Glomerular visceral epithelial cell (primary cell): ENCODE measurements at regions not wholly inside any gene's neighbourhood (a gene's known extent, or its start where the extent isn't known, plus 50 kb on each side); places are given as distances from the start of the nearest gene placed in this dataset.

ENCODE experiments used
- DNase-seq: peaks from one replicate; pipeline ENCODE4 v3.0.0-alpha.2; 2016; ENCODE audit errors: extremely low spot score

DNA sequence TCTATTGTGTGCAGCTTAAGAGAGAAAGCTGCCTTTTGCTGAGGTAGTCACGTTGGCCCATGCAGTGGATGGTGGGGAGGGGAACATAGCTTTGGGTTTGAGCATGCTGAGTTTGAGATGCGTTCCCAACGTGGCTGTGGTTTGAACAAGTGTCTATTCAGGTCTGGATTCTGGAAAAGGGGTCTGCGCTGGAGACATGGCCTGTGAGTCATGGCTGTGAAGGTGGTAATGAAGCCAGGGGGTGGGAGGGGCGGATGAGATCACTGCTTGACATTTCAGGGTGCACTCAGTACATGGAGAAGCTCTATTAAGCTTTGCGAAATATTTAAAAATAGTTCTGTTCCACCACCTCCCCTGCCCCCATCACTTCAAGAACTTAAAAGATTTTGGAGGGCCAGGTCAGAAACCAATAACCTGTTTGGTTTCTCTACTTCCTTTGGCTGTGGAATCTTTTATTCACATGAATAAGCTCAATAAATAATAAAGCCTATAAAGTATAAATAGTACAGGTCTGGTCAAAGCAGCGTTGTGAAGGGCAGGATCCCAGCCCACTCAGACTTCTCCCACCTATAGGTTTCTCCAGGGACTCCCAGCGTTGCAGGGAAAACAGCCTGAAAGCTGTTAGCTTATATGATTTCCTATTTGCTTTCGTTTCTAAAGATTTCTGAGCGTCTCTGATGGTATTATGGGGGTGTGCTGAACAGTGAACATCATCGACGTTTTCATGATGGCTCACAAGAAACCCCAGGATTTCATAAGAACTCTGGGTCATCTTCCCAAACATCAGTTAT lies 189.9 kb downstream of the NSG2 start:
- no peak for DNase-seq

DNA sequence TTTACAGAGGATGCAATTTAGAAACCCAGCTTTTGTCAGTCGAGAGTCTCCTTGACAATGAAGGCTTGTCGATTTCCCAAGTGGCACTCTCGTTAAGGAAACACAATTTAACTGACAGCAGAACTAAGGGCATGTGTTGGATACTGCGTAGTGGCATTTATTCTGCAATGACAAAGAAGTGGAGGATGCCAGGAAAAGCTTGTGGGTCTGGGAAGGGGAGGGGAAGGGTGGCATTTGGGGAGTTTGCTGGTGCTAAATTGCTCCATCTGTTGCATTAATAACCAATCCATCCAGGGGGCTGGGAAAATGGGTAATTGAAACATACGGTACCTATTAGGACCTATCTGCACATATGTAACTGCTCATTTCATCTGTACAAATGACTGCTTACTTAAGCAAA lies 190.6 kb downstream of the NSG2 start:
- DNase-seq: no peak

GRCh38 chr5:174239718-174240117 lies 194.2 kb downstream of the NSG2 start:
- DNase-seq: no peak

- DNase-seq: no peak
These were observed 197.1 kb downstream of the NSG2 start for GRCh38 chr5:174242573-174242972.

- no peak for DNase-seq
These were observed 198.4 kb downstream of the NSG2 start for GRCh38 chr5:174243904-174244303.

GRCh38 chr5:174245516-174246075 lies 200.1 kb downstream of the NSG2 start:
- DNase-seq: no peak

- DNase-seq: no peak
These were observed 201.2 kb downstream of the NSG2 start for GRCh38 chr5:174246743-174247142.

GRCh38 chr5:174247301-174247700 lies 201.8 kb downstream of the NSG2 start:
- DNase-seq: no peak

DNA sequence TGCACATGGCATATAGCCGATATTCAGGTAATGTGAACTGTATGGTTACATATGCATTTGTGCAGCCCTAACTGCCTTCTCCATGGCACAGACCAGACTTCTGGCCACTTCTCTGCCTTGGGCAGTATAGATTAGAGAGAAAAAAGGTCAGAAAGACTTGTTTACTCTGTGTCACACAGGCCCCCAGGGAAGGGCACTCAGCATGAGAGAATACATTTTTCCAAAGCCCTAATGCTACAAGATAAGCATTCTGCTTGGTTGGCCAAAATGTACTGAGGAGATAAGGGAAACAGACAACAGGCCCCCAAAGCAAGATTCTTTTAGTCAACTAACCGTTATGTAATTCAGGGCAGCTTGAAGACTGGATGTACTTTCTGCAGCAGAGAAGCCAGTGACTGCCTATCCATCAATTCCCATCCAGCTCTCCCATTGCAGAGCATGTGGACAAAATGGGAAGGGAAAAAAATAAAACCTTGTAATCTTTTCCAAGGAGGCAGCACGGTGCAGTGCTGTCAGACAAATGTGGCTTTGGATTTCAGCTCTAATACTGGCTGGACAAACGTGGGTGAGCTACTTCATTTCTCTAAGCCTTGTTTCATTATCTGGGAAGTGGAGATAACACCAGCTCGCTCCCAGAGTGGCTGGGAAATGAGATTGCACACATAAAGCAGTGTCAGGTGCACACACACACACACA lies 205.9 kb downstream of the NSG2 start:
- no peak for DNase-seq

DNA sequence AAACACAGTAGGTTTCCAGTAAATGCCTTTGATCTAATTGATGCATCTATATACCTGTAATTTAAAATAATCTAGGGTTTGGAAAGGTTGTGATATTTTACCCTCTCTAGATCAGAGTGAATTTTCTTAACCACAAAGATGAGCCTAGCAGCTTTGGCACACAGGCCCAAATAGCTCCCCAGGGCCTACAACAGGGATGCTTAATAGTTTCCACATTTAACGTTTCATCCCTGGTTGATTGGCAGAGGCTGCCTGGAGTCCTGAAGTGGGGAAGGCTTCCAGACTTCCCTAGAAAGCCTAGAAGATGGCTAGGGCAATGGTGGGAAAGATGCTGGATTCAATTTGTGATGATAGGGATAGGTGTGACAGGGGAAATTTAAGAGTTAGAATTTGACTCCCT lies 206.6 kb downstream of the NSG2 start:
- no peak for DNase-seq

GRCh38 chr5:174259696-174260420 lies 214.4 kb downstream of the NSG2 start:
- DNase-seq: no peak

DNA sequence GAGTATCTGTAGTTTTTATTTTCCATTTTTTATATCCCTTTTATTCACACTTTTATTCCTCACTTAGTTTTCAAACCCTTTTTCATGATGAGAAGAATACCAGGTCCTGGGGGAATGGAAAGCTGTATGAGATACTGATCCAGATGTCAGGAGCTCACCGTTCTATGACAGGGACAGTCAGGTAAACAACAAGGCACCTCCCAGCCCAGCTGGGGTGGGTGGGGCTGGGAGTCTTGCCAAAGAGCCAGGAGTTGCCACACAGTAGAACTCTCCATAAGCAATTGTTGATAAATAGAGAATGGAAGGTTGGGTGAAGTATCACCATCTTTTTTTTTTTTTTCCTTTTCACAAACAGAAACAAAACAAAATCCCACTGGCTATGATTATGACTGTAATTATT lies 225.8 kb downstream of the NSG2 start:
- no peak for DNase-seq

DNA sequence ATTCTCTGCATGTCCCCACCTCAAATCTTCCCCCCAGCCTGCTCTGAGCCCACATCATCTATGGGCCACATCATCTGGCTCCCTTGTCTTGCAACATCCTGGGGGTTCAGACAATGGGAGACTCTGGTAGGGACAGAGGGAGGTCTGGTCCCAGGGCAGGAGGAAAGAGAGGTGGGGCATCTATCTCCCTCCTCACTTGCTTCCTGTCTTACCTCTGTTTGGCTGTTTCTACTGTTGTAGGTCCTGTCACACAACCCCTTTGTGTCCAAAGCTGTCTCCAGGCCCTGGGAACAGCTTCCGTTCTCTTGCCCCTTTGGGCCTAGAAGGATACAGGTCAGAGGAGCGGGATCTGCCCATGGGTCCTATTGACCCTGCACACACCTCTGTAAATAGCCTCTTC lies 227.2 kb downstream of the NSG2 start:
- DNase-seq: no peak

DNA sequence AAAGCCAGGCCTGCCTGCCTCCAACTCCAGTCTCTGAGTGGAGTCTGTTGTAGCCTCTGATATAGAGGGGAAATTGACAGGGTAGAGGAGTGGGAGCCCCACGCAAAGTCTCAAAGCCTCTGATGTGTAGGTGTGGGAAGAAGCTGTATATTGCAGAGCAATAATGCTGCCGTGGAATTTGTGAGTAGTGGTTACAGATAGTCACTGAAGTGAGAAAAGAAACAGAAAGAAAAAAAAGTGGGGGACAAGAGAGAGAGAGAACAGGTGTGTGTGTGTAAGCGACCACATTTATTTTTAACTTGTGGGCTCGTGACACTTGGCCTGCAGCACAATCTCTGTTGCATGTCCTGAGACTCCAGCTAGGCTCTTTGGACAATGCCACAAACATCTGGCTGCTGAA lies 227.8 kb downstream of the NSG2 start:
- no peak for DNase-seq

DNA sequence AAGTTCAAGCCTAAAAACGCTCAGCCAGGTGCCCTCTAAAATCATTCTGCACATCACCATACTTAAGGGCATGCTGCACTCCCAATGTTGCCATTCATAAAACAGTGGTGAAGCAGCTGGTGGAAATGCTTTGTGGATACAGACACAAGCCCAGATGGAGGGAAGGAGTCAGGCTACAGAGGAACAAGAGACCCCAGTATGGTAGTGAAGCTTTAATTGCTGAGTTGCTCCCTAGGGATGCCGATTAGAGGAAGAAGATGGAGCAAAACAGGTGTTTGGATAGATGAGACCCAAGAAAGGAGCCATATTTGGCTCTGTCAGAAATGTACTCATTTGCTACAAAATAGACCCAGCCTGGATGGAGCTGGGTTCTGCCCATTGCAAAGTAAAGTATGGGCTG lies 230.5 kb downstream of the NSG2 start:
- DNase-seq: no peak

DNA sequence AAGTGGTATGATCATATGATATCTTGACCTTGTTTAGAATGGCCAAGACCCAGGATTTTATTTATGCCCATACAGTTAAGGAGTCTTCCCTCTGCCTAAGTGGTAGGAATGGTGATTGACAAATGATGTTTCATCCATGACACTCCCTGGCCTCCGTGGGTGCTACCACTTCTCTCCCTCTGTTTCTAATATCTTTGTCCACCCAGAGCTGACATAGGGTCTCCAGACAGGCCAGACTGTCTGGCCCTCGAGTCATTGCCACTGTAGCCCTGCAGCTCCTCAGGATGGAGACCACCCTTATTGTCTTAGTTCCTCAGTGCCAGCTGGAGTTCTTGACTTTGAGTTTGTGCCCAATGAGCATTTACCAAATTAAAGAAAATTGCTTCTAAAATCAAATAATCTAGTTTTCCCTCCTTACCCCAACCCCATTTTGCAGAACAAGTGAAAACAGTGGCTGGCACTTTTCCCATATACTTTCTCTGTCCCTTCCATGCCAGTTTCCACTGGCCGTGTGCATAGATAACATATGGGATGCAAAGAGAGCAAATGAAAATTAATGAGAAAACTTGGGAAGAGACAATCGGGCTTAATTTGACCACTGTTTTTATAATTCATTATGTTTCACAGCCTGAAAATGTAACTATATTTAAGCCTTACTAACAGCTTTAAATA lies 235.7 kb downstream of the NSG2 start:
- DNase-seq: no peak

DNA sequence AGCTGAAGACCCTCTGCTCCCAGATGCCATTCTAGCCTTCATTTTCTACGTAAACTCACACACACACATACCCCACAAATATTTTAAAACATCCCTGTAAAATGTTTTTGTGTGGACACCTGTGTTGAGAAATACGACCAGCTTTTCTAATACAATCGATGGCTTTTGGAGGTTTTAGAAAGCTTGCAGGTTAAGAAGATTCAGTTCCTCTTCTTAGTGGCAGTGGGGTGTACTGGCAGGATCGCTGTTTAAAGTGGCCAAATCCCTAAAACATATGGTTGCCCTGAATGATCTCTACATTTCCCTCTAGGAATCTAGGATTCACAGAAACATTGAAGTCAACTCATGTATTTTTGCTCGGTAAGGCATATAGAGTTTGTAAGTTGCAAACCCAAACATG lies 236.3 kb downstream of the NSG2 start:
- DNase-seq: no peak

DNA sequence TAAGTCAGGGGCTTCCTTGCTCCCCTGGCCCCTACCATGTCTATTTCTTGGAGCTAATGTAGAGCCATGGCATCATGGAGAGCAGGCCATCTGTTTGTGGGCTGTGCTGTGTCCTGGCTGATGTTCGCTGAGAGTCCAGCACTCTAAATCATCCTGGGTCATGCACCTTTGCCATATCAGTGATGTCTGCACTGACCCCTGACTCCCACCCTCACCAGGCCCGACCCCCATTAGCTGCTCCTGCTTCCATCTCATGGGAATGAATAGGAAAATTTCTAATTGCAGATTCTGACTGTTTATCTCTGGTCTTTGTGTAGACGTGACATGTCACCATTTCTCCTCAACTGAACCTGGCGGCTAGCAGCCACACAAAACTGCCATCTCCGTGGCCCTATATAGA lies 236.9 kb downstream of the NSG2 start:
- no peak for DNase-seq

GRCh38 chr5:174283211-174284005 lies 237.9 kb downstream of the NSG2 start:
- no peak for DNase-seq

- no peak for DNase-seq
These were observed 239.4 kb downstream of the NSG2 start for GRCh38 chr5:174284873-174285272.

GRCh38 chr5:174287761-174288160 lies 242.3 kb downstream of the NSG2 start:
- DNase-seq: no peak
